Cardiac fibroblast (primary cell): ENCODE measurements at regions not wholly inside any gene's neighbourhood (a gene's known extent, or its start where the extent isn't known, plus 50 kb on each side); places are given as distances from the start of the nearest gene placed in this dataset.

Experiments
- DNase-seq, 2 donors: peaks; one replicate each; pipeline versions ENCODE4 v3.0.0 to v3.0.0-alpha.2; 2010; ENCODE audit warnings: low read depth in 2 of 2
- H3K4me3 ChIP-seq, 2 donors: replicated peaks in 1 of 2; 1 replicate in 1 of 2; 2 replicates in 1 of 2; pipeline ENCODE4 v1.5.1; 2011; ENCODE audit warnings: low read depth in 2 of 2, low read length in 2 of 2, mild to moderate bottlenecking in 2 of 2, moderate library complexity in 1 of 2
- TF ChIP-seq, protein P1 (sequence below): IDR thresholded peaks from one replicate; pipeline ENCODE4 v1.5.1; 2011; ENCODE audit warnings: low read depth, mild to moderate bottlenecking, low read length, inconsistent platforms

- no peak overlapping the region for H3K4me3 ChIP-seq
- peak in 1 of 2 donors; percentile 8 for DNase-seq
- TF ChIP-seq, protein P1, sequence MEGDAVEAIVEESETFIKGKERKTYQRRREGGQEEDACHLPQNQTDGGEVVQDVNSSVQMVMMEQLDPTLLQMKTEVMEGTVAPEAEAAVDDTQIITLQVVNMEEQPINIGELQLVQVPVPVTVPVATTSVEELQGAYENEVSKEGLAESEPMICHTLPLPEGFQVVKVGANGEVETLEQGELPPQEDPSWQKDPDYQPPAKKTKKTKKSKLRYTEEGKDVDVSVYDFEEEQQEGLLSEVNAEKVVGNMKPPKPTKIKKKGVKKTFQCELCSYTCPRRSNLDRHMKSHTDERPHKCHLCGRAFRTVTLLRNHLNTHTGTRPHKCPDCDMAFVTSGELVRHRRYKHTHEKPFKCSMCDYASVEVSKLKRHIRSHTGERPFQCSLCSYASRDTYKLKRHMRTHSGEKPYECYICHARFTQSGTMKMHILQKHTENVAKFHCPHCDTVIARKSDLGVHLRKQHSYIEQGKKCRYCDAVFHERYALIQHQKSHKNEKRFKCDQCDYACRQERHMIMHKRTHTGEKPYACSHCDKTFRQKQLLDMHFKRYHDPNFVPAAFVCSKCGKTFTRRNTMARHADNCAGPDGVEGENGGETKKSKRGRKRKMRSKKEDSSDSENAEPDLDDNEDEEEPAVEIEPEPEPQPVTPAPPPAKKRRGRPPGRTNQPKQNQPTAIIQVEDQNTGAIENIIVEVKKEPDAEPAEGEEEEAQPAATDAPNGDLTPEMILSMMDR, result no peak
Measured at GRCh38 chr12:67758521-67758920, 110.0 kb downstream of the DYRK2 start.

- H3K4me3 ChIP-seq, result no peak overlapping the region
- no peak for DNase-seq
- TF ChIP-seq, protein P1, result no peak
Measured at GRCh38 chr12:67759829-67760228, 111.3 kb downstream of the DYRK2 start.

GRCh38 chr12:67760586-67761275, 112.2 kb downstream of the DYRK2 start:
- TF ChIP-seq, protein P1, result no peak
- no peak overlapping the region for H3K4me3 ChIP-seq
- peak in 1 of 2 donors; percentile 22 for DNase-seq

- TF ChIP-seq, protein P1, result no peak
- no peak for DNase-seq
- no peak overlapping the region for H3K4me3 ChIP-seq
Measured at GRCh38 chr12:67761566-67761965, 113.0 kb downstream of the DYRK2 start.

GRCh38 chr12:67764055-67764454, 115.5 kb downstream of the DYRK2 start:
- H3K4me3 ChIP-seq, result no peak overlapping the region
- TF ChIP-seq, protein P1, result no peak
- no peak for DNase-seq

GRCh38 chr12:67764946-67765619, 116.5 kb downstream of the DYRK2 start:
- H3K4me3 ChIP-seq, result no peak overlapping the region
- TF ChIP-seq, protein P1, result no peak
- DNase-seq, result no peak
